NCI-H2196 (cell line): ENCODE measurements at regions not wholly inside any gene's neighbourhood (a gene's known extent, or its start where the extent isn't known, plus 50 kb on each side); places are given as distances from the start of the nearest gene placed in this dataset.

ENCODE experiments used
- DNase-seq: peaks from one replicate; lab custom pipeline; 2025; ENCODE audit not compliant: unreplicated experiment; lab: John Stamatoyannopoulos, UW

DNA sequence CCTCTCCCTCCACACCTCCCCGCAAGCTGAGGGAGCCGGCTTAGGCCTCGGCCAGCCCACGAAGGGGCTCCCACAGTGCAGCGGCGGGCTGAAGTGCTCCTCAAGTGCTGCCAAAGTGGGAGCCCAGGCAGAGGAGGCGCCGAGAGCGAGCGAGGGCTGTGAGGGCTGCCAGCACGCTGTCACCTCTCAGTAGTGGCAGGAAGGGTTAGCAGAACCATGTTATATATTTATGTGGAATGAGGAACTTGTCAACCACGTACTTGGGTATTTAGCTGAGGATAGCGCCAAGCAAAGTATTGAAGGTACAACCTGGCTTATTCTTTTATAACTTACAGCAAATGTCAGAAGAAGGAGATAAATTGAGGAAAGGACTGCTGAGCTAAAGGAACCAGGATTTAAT lies 144.1 kb upstream of the MGAT5 start:
- no peak for DNase-seq

- DNase-seq = no peak
Measured at GRCh38 chr2:134110532-134110931, 143.3 kb upstream of the MGAT5 start.

- no peak for DNase-seq
Measured at GRCh38 chr2:134117676-134118075, 136.2 kb upstream of the MGAT5 start.

GRCh38 chr2:134118279-134119116 lies 135.4 kb upstream of the MGAT5 start:
- peak; percentile 84 for DNase-seq

DNA sequence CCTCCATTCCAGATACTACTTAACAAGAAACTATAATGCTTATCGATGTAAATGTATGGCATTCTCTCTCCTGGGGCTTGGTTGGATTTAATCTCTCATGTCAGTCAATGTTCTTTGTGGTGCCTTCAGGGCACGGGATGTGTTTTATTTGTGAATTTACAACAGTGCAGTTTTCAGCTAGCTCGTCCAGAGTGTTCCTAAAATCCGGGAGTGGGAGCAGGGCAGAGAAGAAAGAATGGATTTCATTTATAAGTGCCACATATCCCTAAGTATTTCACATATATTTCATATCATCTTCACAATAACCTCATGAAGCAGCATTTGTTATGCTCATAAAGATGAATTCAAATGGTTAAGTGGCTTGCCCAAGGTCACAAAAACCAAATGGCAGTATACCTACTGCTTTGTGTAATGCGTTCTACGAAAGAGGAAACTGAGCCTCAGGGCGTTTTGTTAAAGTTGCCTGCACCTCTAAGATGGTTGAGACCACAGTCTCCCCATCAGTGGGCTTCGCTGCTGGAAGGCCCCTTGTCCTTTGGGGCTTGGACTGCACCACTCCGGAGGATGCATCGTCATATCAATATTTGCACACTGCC lies 134.7 kb upstream of the MGAT5 start:
- no peak for DNase-seq

GRCh38 chr2:134119713-134120405 lies 134.0 kb upstream of the MGAT5 start:
- DNase-seq = peak; percentile 85

- no peak for DNase-seq
Measured at GRCh38 chr2:134120406-134120732, 133.5 kb upstream of the MGAT5 start.

DNA sequence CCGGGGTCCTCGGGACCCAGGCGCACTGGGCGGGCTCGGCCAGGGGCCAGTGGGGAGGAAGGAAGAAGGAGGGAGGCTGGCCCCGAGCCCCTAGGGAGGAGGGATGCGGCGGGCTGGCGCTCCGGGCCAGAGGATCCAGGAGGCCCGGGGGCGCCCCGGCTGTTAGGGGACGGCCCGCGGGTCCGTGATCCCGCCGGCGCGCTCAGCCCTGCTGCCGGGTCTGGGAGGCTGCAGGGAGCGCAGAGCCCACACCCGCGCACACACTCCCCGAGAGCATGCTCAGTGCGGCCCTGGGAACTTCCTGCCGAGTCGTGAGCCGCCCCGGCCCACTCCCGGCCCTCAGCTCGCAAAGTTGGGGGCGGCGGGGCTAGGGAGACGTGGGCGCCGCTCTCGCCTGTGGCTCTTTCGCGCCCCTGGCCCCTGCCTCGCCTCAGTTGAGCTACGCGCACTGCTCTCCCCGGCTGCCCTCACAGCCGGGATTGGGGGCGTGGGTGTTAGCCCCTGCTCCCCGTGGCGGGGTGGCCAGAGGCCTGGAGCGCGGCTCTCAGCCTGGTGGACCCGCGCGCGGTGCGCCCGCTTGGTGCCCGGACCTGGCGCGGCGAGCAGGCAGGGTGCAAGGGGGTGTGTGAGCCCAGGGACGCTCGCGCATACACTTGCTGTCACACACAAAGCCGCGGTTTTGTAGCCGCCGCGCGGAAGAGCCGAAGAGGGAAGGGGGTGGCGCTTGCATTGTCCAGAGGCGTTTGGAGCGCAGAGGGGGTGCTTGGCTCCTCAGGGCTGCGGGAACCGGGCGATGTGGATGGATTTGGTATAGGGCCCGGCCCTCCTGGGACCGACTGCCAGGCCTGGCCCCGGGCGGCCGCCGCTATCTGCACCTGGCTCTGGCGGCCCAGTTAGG lies 132.9 kb upstream of the MGAT5 start:
- DNase-seq = peak; percentile 23

GRCh38 chr2:134122610-134123009 lies 131.3 kb upstream of the MGAT5 start:
- DNase-seq = peak; percentile 29

- DNase-seq = no peak
Measured at GRCh38 chr2:134123332-134123731, 130.5 kb upstream of the MGAT5 start.

DNA sequence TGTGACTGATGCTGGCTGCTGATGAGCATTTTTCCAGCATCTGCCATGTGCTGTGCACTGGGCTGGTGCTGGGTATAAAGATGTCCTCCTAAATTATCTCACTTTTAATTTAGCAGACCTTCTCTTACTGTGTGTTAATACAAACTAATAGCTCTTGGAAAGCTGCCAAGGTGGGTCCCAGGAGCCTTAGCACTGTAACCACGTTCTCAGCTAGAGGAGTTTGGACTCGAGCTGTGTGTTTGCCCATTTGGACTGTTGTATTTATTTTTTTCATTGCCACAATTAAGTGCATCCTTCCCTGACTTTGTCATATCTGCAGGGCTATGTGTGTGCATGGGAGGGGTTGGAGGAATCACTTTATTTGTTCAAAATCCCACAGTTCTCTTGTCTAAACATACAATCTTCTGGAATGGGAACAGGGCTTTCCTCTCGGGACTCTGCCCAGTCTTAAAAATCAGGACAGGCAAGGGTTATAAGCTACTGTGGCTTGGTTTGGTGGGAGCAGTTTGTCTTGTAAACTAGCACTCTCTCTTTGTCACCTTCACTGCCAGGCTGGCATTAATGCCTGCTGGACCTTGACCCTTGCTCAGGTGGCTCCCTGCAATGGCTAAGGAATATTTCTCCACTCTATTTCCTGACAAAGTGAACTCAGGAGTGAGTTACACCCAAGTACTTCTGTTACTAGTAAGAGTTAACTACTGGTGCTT lies 129.7 kb upstream of the MGAT5 start:
- DNase-seq = no peak

- DNase-seq = no peak
Measured at GRCh38 chr2:134127496-134127895, 126.4 kb upstream of the MGAT5 start.

DNA sequence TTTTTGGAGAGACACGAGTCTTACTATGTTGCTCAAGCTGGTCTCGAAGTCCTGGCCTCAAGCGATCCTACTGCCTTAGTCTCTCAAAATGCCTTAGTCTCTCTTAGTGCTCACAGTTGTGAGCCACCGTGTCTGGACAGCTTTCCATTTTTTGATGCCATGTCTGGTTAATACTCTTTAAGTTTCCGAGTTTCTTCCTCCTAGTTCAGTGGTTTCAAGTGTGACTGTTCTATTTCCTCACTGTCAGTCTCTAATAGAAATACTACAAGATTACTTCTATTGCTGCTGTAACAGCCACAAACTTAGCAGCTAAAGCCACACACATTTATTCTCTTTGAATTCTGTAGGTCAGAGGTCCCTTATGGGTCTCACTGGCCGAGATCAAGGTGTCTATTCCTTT lies 125.1 kb upstream of the MGAT5 start:
- DNase-seq = no peak

- no peak for DNase-seq
Measured at GRCh38 chr2:134129900-134130537, 123.9 kb upstream of the MGAT5 start.

DNA sequence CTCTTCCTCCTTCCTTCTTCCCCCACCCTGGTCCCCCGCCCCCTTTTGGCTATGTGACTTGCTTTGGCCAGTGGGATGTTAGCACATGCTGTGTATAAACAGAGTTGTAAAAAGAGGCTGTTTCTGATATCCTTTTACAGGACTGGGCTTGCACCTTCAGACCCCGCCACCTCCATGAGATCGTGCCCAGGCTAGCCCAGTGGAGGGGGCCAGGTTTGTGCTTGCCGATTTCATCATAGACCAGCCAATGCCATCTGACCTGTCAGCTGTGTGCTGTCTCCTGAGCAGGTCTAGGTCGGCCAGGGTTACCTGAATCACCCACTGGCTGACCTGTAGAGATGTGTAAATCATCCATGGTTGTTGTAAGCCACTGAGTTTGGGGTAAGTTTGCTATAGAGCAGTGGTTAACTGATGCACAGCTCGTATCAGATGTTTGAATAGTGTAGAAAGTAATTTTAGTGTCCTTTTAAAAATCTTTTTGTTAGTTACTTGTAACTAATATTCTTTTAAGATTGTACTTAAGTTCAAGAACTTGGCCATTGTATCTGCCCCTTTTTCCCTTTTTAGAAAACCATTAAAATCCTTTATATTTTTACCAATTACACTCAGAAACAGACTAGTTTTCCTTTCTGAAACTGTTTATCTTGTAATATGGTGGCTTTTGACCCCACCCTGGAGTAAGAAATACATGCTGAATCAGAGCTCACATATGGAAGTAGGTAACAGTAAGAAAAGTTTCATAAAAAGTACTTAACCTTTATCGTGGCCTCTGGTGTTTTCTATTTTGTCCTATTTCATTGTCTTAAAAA lies 122.0 kb upstream of the MGAT5 start:
- no peak for DNase-seq

GRCh38 chr2:134132490-134132857 lies 121.4 kb upstream of the MGAT5 start:
- DNase-seq = no peak

- no peak for DNase-seq
Measured at GRCh38 chr2:134133622-134134312, 120.1 kb upstream of the MGAT5 start.

GRCh38 chr2:134134313-134134706 lies 119.6 kb upstream of the MGAT5 start:
- DNase-seq = no peak

- DNase-seq = no peak
Measured at GRCh38 chr2:134134827-134135226, 119.0 kb upstream of the MGAT5 start.
